ENCODE measurements at regions not wholly inside any gene's neighbourhood (a gene's known extent, or its start where the extent isn't known, plus 50 kb on each side); places are given as distances from the start of the nearest gene placed in this dataset.
"Not testable (repeated sequence)": the region's sequence is repeated elsewhere in the genome, so short reads cannot be mapped to it uniquely, and the experiment has no call there.

DNA sequence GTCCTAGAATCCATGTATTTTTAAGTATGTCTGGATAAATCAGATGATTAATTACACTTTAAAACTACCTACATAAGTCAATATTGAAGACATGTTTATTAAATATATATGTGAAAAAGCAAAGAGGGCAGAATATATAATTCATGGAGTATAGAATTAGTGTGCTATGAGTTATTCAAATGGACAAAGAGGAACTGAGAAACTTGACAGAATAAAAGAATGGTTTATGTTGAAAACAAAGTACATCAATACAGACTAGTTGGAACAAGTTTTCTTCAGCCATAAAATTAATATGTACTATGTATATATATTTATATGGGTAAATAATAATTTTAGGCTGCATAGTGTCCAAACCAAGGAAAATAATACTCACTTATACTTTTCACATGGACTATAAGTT is 173.5 kb downstream of the NPFFR2 start:
- H3K4me3 ChIP-seq (ENCODE audit: control insufficient read depth, low read depth, low read length): no peak overlapping the region
- TF ChIP-seq, protein P1, sequence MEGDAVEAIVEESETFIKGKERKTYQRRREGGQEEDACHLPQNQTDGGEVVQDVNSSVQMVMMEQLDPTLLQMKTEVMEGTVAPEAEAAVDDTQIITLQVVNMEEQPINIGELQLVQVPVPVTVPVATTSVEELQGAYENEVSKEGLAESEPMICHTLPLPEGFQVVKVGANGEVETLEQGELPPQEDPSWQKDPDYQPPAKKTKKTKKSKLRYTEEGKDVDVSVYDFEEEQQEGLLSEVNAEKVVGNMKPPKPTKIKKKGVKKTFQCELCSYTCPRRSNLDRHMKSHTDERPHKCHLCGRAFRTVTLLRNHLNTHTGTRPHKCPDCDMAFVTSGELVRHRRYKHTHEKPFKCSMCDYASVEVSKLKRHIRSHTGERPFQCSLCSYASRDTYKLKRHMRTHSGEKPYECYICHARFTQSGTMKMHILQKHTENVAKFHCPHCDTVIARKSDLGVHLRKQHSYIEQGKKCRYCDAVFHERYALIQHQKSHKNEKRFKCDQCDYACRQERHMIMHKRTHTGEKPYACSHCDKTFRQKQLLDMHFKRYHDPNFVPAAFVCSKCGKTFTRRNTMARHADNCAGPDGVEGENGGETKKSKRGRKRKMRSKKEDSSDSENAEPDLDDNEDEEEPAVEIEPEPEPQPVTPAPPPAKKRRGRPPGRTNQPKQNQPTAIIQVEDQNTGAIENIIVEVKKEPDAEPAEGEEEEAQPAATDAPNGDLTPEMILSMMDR (conservative IDR thresholded peaks at IDR 0.05; ENCODE audit: control insufficient read depth, insufficient read depth, low read depth, low read length): no peak
- no peak for DNase-seq (ENCODE audit: low read depth)

DNA sequence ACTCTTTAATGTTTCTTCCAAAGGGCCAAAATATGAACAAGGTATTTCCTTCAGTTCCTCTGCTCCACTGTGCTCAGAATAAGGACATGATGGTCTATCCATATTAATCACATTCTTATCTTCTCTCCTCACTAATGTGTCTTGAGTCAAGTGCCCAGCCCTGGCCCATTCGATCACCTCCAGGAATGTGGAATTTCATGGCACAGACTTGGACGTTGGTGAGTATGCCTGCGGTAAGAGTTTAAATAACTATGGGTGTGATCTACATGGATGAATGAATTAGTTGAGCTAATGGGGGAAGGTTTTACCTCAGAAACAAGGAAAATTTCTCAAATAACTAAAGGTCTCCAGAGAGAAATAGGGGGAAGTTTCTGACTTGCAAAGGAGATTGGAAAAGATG is 174.0 kb downstream of the NPFFR2 start:
- DNase-seq (ENCODE audit: low read depth): no peak
- no peak overlapping the region for H3K4me3 ChIP-seq (ENCODE audit: control insufficient read depth, low read depth, low read length)
- TF ChIP-seq, protein P1 (conservative IDR thresholded peaks at IDR 0.05; ENCODE audit: control insufficient read depth, insufficient read depth, low read depth, low read length): no peak

DNA sequence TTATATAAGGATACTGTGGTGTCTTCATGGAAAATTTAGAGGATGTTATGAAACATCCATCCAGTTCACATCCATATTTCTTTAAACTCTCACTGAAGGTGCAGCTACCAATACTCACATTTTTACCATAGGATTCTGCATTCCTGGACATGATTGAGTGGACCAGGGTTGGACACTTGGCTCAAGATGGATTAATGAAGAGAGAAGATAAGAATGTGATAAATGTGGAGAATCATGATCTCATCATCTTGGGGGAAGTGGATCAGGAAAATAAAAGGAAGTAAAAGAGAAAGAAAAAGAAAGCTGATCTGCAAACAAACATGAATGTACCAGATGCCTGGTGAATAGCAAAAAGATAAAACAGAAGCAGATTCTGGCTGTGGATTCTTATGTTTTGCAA is 175.4 kb downstream of the NPFFR2 start:
- DNase-seq (ENCODE audit: low read depth): no peak
- TF ChIP-seq, protein P1 (conservative IDR thresholded peaks at IDR 0.05; ENCODE audit: control insufficient read depth, insufficient read depth, low read depth, low read length): no peak
- H3K4me3 ChIP-seq (ENCODE audit: control insufficient read depth, low read depth, low read length): no peak overlapping the region

DNA sequence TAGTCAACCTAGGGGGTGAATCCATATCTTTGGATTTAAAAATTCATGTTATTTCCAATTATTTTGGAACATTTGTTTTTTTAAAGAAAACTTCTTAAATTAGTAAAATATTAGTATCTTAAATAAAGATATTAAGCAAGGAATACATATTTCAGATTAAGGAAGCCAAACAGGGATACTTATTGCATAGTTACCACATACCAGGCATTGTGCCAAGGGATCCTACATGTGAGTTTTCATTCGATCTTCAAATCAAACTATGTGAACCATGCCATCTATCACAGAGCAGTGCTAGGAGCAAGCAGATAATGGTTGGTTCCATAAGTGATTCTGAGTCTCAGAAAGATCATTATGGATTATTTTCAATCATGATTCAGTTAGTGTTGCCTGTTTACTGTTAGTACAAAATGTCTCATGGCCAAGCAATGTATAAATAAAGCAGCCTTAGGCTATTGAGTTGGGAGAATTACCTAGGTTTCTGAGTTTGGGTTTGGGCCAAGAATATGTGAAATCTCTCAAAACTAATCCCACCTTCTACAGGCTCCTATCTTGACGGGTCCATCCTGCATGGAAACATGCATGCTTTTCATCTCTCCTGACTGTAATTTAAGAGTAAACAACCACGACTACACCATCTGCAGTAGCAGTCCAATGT is 176.7 kb downstream of the NPFFR2 start:
- TF ChIP-seq, protein P1 (conservative IDR thresholded peaks at IDR 0.05; ENCODE audit: control insufficient read depth, insufficient read depth, low read depth, low read length): no peak
- DNase-seq (ENCODE audit: low read depth): peak; percentile 1

DNA sequence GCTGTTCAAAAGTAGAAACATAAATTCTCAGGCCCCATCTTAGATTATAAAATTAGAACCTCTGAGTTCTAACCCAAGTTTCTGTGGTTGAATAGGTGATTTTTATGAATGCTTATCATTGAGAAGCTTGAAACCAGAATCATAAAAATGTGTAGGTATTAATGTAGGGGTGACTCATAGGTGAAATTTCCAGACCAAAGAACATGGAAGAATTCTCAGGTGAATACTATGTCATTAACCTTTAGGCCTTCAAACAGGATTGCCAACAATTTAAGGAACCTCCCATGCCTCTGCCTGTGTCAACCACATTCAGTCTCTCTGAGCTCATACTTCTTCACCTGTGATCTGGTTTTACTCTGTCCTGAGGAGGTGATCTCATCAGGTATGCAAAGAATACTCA is 177.8 kb downstream of the NPFFR2 start:
- DNase-seq (ENCODE audit: low read depth): no peak
- TF ChIP-seq, protein P1 (conservative IDR thresholded peaks at IDR 0.05; ENCODE audit: control insufficient read depth, insufficient read depth, low read depth, low read length): no peak
- H3K4me3 ChIP-seq (ENCODE audit: control insufficient read depth, low read depth, low read length): no peak overlapping the region

More for the DNA sequence above, 176.7 kb downstream of the NPFFR2 start:
- H3K4me3 ChIP-seq (ENCODE audit: control insufficient read depth, low read depth, low read length): no peak overlapping the region

DNA sequence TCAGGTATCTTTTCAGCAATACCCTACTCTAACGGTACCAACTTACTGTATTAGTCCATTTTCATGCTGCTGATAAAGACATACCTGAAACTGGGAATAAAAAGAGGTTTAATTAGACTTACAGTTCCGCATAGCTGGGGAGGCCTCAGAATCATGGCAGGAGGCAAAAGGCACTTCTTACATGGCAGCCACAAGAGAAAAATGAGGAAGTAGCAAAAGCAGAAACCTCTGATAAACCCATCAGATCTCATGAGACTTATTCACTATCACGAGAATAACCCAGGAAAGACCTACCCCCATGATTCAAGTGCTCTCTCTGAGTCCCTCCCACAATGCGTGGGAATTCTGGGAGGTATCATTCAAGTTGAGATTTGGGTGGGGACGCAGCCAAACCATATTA is 182.0 kb downstream of the NPFFR2 start:
- DNase-seq (ENCODE audit: low read depth); H3K4me3 ChIP-seq (ENCODE audit: control insufficient read depth, low read depth, low read length): not testable (repeated sequence)

DNA sequence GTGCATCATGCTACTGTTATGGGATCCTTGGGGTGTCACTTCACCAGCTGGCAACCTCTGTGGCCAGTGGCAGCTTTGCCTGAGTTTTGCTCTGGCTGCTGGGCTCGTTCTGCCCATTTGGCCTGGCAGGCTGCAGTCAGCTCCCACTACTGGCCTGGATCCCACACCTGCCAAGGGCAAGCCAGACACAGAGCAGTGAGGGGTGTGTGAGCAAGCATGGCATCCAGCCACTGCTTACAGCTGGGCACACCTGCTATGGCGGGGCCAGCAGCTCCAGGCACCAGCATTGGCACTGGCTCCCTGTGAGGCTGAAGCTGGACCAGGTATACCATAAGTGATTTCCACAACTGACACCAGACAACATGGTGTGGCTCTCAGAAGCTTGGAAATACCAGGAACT is 183.4 kb downstream of the NPFFR2 start:
- no peak for DNase-seq (ENCODE audit: low read depth)
- TF ChIP-seq, protein P1 (conservative IDR thresholded peaks at IDR 0.05; ENCODE audit: control insufficient read depth, insufficient read depth, low read depth, low read length): no peak
- no peak overlapping the region for H3K4me3 ChIP-seq (ENCODE audit: control insufficient read depth, low read depth, low read length)
